ENCODE measurements at regions not wholly inside any gene's neighbourhood (a gene's known extent, or its start where the extent isn't known, plus 50 kb on each side); places are given as distances from the start of the nearest gene placed in this dataset.

DNA sequence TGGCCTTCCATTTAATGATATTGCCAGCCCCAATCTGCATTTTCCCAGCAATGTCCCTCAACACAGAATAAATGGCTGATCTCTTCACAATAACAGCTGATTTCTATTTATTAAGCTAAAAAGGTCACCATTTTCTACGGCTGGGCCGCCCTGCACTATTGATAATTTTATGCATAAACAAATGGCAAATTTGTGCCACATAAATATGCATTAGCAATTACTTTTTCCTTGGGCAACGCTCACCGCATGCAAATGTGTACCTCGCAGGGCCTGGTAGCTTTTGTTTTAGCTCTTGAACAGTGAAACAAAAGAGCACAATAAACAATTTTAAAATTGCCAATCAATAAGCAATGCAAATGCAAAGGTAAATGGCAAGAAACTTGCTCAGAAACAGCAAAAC lies 331.9 kb upstream of the SOX5 start:
- TF ChIP-seq, protein P1, sequence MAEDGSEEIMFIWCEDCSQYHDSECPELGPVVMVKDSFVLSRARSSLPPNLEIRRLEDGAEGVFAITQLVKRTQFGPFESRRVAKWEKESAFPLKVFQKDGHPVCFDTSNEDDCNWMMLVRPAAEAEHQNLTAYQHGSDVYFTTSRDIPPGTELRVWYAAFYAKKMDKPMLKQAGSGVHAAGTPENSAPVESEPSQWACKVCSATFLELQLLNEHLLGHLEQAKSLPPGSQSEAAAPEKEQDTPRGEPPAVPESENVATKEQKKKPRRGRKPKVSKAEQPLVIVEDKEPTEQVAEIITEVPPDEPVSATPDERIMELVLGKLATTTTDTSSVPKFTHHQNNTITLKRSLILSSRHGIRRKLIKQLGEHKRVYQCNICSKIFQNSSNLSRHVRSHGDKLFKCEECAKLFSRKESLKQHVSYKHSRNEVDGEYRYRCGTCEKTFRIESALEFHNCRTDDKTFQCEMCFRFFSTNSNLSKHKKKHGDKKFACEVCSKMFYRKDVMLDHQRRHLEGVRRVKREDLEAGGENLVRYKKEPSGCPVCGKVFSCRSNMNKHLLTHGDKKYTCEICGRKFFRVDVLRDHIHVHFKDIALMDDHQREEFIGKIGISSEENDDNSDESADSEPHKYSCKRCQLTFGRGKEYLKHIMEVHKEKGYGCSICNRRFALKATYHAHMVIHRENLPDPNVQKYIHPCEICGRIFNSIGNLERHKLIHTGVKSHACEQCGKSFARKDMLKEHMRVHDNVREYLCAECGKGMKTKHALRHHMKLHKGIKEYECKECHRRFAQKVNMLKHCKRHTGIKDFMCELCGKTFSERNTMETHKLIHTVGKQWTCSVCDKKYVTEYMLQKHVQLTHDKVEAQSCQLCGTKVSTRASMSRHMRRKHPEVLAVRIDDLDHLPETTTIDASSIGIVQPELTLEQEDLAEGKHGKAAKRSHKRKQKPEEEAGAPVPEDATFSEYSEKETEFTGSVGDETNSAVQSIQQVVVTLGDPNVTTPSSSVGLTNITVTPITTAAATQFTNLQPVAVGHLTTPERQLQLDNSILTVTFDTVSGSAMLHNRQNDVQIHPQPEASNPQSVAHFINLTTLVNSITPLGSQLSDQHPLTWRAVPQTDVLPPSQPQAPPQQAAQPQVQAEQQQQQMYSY (CRISPR knock-in tag; IDR thresholded peaks at IDR 0.05) = no peak
- TF ChIP-seq ESRRA (CRISPR knock-in tag; IDR thresholded peaks at IDR 0.05; ENCODE audit: borderline replicate concordance) (no peak), TEAD4 (CRISPR knock-in tag; IDR thresholded peaks at IDR 0.05) (no peak), TEAD1 (CRISPR knock-in tag; IDR thresholded peaks at IDR 0.05) (no peak), ZBTB21 (CRISPR knock-in tag; IDR thresholded peaks at IDR 0.05; ENCODE audit: borderline replicate concordance) (no peak), NFYB (CRISPR knock-in tag; conservative IDR thresholded peaks at IDR 0.05; ENCODE audit: low read depth) (no peak)
- TF ChIP-seq, protein P2, sequence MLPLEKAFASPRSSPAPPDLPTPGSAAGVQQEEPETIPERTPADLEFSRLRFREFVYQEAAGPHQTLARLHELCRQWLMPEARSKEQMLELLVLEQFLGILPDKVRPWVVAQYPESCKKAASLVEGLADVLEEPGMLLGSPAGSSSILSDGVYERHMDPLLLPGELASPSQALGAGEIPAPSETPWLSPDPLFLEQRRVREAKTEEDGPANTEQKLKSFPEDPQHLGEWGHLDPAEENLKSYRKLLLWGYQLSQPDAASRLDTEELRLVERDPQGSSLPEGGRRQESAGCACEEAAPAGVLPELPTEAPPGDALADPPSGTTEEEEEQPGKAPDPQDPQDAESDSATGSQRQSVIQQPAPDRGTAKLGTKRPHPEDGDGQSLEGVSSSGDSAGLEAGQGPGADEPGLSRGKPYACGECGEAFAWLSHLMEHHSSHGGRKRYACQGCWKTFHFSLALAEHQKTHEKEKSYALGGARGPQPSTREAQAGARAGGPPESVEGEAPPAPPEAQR (CRISPR knock-in tag; IDR thresholded peaks at IDR 0.05) = no peak
- TF ChIP-seq, protein P3, sequence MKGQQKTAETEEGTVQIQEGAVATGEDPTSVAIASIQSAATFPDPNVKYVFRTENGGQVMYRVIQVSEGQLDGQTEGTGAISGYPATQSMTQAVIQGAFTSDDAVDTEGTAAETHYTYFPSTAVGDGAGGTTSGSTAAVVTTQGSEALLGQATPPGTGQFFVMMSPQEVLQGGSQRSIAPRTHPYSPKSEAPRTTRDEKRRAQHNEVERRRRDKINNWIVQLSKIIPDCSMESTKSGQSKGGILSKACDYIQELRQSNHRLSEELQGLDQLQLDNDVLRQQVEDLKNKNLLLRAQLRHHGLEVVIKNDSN (CRISPR knock-in tag; IDR thresholded peaks at IDR 0.05) = no peak
- TF ChIP-seq, protein P4, sequence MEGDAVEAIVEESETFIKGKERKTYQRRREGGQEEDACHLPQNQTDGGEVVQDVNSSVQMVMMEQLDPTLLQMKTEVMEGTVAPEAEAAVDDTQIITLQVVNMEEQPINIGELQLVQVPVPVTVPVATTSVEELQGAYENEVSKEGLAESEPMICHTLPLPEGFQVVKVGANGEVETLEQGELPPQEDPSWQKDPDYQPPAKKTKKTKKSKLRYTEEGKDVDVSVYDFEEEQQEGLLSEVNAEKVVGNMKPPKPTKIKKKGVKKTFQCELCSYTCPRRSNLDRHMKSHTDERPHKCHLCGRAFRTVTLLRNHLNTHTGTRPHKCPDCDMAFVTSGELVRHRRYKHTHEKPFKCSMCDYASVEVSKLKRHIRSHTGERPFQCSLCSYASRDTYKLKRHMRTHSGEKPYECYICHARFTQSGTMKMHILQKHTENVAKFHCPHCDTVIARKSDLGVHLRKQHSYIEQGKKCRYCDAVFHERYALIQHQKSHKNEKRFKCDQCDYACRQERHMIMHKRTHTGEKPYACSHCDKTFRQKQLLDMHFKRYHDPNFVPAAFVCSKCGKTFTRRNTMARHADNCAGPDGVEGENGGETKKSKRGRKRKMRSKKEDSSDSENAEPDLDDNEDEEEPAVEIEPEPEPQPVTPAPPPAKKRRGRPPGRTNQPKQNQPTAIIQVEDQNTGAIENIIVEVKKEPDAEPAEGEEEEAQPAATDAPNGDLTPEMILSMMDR (IDR thresholded peaks at IDR 0.05) = no peak
- TF ChIP-seq, protein P5, sequence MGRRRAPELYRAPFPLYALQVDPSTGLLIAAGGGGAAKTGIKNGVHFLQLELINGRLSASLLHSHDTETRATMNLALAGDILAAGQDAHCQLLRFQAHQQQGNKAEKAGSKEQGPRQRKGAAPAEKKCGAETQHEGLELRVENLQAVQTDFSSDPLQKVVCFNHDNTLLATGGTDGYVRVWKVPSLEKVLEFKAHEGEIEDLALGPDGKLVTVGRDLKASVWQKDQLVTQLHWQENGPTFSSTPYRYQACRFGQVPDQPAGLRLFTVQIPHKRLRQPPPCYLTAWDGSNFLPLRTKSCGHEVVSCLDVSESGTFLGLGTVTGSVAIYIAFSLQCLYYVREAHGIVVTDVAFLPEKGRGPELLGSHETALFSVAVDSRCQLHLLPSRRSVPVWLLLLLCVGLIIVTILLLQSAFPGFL (CRISPR knock-in tag; IDR thresholded peaks at IDR 0.05; ENCODE audit: borderline replicate concordance) = no peak
- TF ChIP-seq, protein P6, sequence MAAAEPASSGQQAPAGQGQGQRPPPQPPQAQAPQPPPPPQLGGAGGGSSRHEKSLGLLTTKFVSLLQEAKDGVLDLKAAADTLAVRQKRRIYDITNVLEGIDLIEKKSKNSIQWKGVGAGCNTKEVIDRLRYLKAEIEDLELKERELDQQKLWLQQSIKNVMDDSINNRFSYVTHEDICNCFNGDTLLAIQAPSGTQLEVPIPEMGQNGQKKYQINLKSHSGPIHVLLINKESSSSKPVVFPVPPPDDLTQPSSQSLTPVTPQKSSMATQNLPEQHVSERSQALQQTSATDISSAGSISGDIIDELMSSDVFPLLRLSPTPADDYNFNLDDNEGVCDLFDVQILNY (CRISPR knock-in tag; IDR thresholded peaks at IDR 0.05) = no peak
- TF ChIP-seq, protein P7, sequence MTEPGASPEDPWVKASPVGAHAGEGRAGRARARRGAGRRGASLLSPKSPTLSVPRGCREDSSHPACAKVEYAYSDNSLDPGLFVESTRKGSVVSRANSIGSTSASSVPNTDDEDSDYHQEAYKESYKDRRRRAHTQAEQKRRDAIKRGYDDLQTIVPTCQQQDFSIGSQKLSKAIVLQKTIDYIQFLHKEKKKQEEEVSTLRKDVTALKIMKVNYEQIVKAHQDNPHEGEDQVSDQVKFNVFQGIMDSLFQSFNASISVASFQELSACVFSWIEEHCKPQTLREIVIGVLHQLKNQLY (CRISPR knock-in tag; IDR thresholded peaks at IDR 0.05) = no peak

Data from WTC11 (cell line).